ENCODE measurements at regions not wholly inside any gene's neighbourhood (a gene's known extent, or its start where the extent isn't known, plus 50 kb on each side); places are given as distances from the start of the nearest gene placed in this dataset.

DNA sequence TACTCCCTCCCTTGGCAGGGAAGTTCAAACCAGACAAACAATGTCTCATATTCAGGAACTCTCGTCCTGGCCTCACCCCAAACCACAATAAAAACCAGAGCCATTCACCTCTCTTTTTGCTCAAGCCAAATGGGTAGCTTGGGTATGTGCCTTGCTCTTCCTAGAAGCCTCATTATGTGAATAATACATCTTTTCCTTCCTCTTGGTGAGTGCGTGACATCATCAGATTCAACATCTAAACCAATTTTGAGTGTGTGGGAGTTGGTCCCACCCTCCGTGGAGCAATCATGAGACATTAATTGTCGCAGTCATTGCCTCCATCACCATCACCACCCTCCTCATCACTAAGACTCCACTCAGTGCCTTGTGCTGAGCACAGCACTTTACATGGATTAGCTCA is 482.9 kb downstream of the PTPRU start:
- TF ChIP-seq POLR2AphosphoS5 (IDR thresholded peaks at IDR 0.05; ENCODE audit: low read depth, low read length): no peak
- TF ChIP-seq, protein P1, sequence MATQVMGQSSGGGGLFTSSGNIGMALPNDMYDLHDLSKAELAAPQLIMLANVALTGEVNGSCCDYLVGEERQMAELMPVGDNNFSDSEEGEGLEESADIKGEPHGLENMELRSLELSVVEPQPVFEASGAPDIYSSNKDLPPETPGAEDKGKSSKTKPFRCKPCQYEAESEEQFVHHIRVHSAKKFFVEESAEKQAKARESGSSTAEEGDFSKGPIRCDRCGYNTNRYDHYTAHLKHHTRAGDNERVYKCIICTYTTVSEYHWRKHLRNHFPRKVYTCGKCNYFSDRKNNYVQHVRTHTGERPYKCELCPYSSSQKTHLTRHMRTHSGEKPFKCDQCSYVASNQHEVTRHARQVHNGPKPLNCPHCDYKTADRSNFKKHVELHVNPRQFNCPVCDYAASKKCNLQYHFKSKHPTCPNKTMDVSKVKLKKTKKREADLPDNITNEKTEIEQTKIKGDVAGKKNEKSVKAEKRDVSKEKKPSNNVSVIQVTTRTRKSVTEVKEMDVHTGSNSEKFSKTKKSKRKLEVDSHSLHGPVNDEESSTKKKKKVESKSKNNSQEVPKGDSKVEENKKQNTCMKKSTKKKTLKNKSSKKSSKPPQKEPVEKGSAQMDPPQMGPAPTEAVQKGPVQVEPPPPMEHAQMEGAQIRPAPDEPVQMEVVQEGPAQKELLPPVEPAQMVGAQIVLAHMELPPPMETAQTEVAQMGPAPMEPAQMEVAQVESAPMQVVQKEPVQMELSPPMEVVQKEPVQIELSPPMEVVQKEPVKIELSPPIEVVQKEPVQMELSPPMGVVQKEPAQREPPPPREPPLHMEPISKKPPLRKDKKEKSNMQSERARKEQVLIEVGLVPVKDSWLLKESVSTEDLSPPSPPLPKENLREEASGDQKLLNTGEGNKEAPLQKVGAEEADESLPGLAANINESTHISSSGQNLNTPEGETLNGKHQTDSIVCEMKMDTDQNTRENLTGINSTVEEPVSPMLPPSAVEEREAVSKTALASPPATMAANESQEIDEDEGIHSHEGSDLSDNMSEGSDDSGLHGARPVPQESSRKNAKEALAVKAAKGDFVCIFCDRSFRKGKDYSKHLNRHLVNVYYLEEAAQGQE (IDR thresholded peaks at IDR 0.05; ENCODE audit: insufficient read depth in 1 of 2, low read depth in 2 of 2, low read length in 2 of 2): no peak
- no peak for TF ChIP-seq FOXP2 (optimal IDR thresholded peaks at IDR 0.05; ENCODE audit: borderline replicate concordance, extremely low read depth, extremely low read length, insufficient read depth)
- no peak for TF ChIP-seq SIN3A (IDR thresholded peaks at IDR 0.05; ENCODE audit: borderline replicate concordance, insufficient read depth, low read length)
- TF ChIP-seq TAF1 (IDR thresholded peaks at IDR 0.05; ENCODE audit: borderline replicate concordance, insufficient read depth, low read length): no peak

DNA sequence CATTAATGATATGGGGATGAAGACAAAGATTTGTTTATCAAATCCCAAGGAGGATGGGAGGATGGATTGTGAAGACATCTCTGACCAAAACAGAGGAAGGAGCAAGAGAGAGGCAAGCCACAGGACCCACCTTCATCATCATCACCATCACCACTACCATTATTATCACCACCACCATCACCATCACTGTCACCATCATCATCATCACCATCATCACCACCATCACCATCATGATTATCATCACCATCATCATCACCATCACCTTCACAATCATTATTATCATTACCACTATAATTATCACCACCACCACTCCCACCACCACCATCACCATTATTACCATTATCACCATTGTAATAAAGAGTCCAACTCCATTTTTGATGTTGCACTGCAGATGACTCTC is 482.5 kb downstream of the PTPRU start:
- TF ChIP-seq, protein P1 (IDR thresholded peaks at IDR 0.05; ENCODE audit: insufficient read depth in 1 of 2, low read depth in 2 of 2, low read length in 2 of 2): no peak
- TF ChIP-seq TAF1 (IDR thresholded peaks at IDR 0.05; ENCODE audit: borderline replicate concordance, insufficient read depth, low read length): no peak
- TF ChIP-seq POLR2AphosphoS5 (IDR thresholded peaks at IDR 0.05; ENCODE audit: low read depth, low read length): no peak
- TF ChIP-seq SIN3A (IDR thresholded peaks at IDR 0.05; ENCODE audit: borderline replicate concordance, insufficient read depth, low read length): no peak
- TF ChIP-seq FOXP2 (optimal IDR thresholded peaks at IDR 0.05; ENCODE audit: borderline replicate concordance, extremely low read depth, extremely low read length, insufficient read depth): no peak

DNA sequence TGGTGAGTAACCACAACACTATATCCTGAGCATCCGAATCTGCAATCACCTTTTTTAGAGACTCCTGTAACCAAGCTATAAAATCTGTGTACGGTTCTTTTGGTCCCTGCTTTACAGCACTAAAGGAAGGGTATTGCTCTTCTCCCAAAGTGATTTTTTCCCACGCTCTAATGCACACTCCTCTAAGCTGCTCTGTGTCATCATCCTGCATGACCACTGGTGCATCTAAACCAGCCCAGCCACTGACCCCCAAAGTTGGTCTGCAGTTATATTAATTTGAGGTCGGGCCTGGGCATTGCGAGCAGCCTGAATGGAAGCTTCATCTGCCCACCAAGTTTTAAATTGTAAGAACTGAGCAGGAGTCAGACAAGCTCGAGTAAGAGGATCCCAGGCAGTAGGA is 480.0 kb downstream of the PTPRU start:
- TF ChIP-seq SIN3A (IDR thresholded peaks at IDR 0.05; ENCODE audit: borderline replicate concordance, insufficient read depth, low read length) (no peak), TAF1 (IDR thresholded peaks at IDR 0.05; ENCODE audit: borderline replicate concordance, insufficient read depth, low read length) (no peak), FOXP2 (optimal IDR thresholded peaks at IDR 0.05; ENCODE audit: borderline replicate concordance, extremely low read depth, extremely low read length, insufficient read depth) (no peak)

DNA sequence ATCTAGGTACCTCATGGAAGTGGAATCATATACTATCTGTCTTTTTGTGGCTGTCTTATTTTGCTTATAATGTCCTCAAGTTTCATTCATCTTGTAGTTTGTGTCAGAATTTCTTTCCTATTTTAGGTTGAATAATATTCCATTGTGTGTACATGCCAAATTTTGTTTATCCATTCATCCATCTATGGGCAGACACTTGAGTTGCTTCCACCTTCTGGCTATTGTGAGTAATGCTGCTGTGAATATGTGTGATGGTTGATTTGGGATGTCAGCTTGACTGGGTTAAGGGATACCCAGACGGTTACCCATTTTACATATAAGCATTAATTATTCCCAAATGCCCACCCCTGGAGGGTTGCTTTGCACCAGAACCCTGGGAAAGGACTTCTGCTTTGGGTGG is 477.5 kb downstream of the PTPRU start:
- no peak for TF ChIP-seq FOXP2 (optimal IDR thresholded peaks at IDR 0.05; ENCODE audit: borderline replicate concordance, extremely low read depth, extremely low read length, insufficient read depth)

DNA sequence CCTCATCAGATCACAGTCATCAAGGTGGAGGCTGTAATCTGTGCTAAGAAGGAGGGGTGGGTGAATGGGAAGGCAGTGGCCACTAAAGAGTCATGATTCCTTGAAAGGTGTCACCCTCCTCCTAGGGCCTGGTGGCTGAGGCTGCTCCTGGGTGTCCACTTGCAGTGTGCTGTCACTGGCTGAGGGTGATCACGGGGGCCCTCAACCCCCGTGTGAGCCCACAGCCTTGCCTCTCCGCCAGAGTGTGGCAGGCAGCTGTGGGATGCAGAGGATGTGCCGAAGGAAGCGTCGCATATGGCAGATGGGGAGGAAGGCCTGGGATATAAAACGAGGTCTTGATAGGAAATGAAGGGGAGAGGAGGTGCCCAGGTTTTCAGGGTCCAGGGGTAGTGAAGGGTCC is 476.5 kb downstream of the PTPRU start:
- TF ChIP-seq SIN3A (IDR thresholded peaks at IDR 0.05; ENCODE audit: borderline replicate concordance, insufficient read depth, low read length) (no peak), FOXP2 (optimal IDR thresholded peaks at IDR 0.05; ENCODE audit: borderline replicate concordance, extremely low read depth, extremely low read length, insufficient read depth) (no peak), TAF1 (IDR thresholded peaks at IDR 0.05; ENCODE audit: borderline replicate concordance, insufficient read depth, low read length) (no peak), POLR2AphosphoS5 (IDR thresholded peaks at IDR 0.05; ENCODE audit: low read depth, low read length) (no peak)
- TF ChIP-seq, protein P1 (IDR thresholded peaks at IDR 0.05; ENCODE audit: insufficient read depth in 1 of 2, low read depth in 2 of 2, low read length in 2 of 2): no peak

DNA sequence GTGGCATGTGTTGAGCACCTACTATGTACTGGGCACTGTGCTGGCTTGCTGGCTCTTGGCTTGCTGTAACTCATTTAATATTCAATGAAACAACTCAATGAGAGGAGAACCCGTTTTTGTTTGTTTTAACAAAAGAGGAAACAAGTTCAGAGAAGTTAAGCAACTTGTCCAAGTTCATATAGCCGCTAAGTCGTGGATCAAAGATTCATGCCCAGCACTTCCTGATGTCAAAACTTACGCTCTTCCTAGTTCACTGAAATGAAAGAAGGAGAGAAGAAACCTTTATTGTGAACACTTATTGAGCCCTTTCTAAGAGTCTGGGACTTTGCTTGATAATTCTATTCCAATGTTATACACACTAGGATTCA is 475.9 kb downstream of the PTPRU start:
- TF ChIP-seq SIN3A (IDR thresholded peaks at IDR 0.05; ENCODE audit: borderline replicate concordance, insufficient read depth, low read length) (no peak), TAF1 (IDR thresholded peaks at IDR 0.05; ENCODE audit: borderline replicate concordance, insufficient read depth, low read length) (no peak), FOXP2 (optimal IDR thresholded peaks at IDR 0.05; ENCODE audit: borderline replicate concordance, extremely low read depth, extremely low read length, insufficient read depth) (no peak), POLR2AphosphoS5 (IDR thresholded peaks at IDR 0.05; ENCODE audit: low read depth, low read length) (no peak)
- TF ChIP-seq, protein P1 (IDR thresholded peaks at IDR 0.05; ENCODE audit: insufficient read depth in 1 of 2, low read depth in 2 of 2, low read length in 2 of 2): no peak

All from PFSK-1 (cell line).